CD14-positive monocyte (primary cell): ENCODE measurements at regions not wholly inside any gene's neighbourhood (a gene's known extent, or its start where the extent isn't known, plus 50 kb on each side); places are given as distances from the start of the nearest gene placed in this dataset.

Experiments used
- DNase-seq, 3 donors: peaks; one replicate each; pipeline ENCODE4 v3.0.0-alpha.2; 2011 to 2022
- H2AFZ ChIP-seq: 2 replicates; pipeline ENCODE4 v1.6.0; 2012; ENCODE audit warnings: mild to moderate bottlenecking, low read depth, low read length, inconsistent platforms; ENCODE audit not compliant: insufficient read depth, poor library complexity, severe bottlenecking
- H3K27ac ChIP-seq, 2 donors: 1 replicate in 1 of 2; 2 replicates in 1 of 2; pipeline ENCODE4 v1.5.1; 2012 to 2013; ENCODE audit warnings: low read length in 2 of 2, control low read depth in 1 of 2, inconsistent platforms in 1 of 2, low read depth in 1 of 2, mild to moderate bottlenecking in 1 of 2
- H3K27me3 ChIP-seq, 2 donors: one replicate each; pipeline versions ENCODE4 v1.6.0 to v1.6.1; 2011 to 2013; ENCODE audit warnings: low read length in 2 of 2; ENCODE audit not compliant: control insufficient read depth in 2 of 2, insufficient read depth in 2 of 2
- H3K36me3 ChIP-seq, 2 donors: replicated peaks in 1 of 2; 1 replicate in 1 of 2; 2 replicates in 1 of 2; pipeline versions ENCODE4 v1.5.1 to v1.6.1; 2012 to 2013; ENCODE audit warnings: low read length in 2 of 2, control low read depth in 1 of 2, inconsistent platforms in 1 of 2, mild to moderate bottlenecking in 1 of 2; ENCODE audit not compliant: insufficient read depth in 2 of 2, control insufficient read depth in 1 of 2
- H3K4me1 ChIP-seq, 2 donors: 1 replicate in 1 of 2; 2 replicates in 1 of 2; pipeline versions ENCODE4 v1.5.1 to v1.6.1; 2012 to 2013; ENCODE audit warnings: low read length in 2 of 2, control low read depth in 1 of 2, inconsistent platforms in 1 of 2, mild to moderate bottlenecking in 1 of 2, moderate library complexity in 1 of 2; ENCODE audit not compliant: insufficient read depth in 2 of 2, control insufficient read depth in 1 of 2
- H3K4me2 ChIP-seq: replicated peaks from 2 replicates; pipeline ENCODE3; 2012; ENCODE audit warnings: low read length, moderate library complexity, mild to moderate bottlenecking; ENCODE audit not compliant: poor library complexity, severe bottlenecking; ENCODE audit errors: extremely low read depth
- H3K4me3 ChIP-seq, 3 experiments: fragments of 200-600 bp in 1 of 3; sonication (generic) in 1 of 3; replicated peaks in 1 of 3; 1 replicate in 2 of 3; 2 replicates in 1 of 3; pipeline ENCODE4 v1.5.1; 2011 to 2013; ENCODE audit warnings: low read length in 3 of 3, mild to moderate bottlenecking in 3 of 3, control low read depth in 2 of 3, low read depth in 2 of 3, inconsistent platforms in 1 of 3, moderate library complexity in 1 of 3
- H3K79me2 ChIP-seq: 2 replicates; pipeline ENCODE4 v1.6.0; 2012; ENCODE audit warnings: mild to moderate bottlenecking, control low read depth, inconsistent platforms, low read length, moderate library complexity; ENCODE audit not compliant: insufficient read depth
- H3K9ac ChIP-seq: 2 replicates; pipeline ENCODE4 v1.6.0; 2017; ENCODE audit warnings: low read length, mild to moderate bottlenecking; ENCODE audit not compliant: insufficient read depth, poor library complexity, severe bottlenecking
- H3K9me3 ChIP-seq, 2 donors: replicated peaks in 1 of 2; 1 replicate in 1 of 2; 2 replicates in 1 of 2; pipeline versions ENCODE4 v1.5.1 to v1.6.1; 2012 to 2013; ENCODE audit warnings: low read length in 2 of 2, control low read depth in 1 of 2; ENCODE audit not compliant: control insufficient read depth in 1 of 2, insufficient read depth in 1 of 2
- H4K20me1 ChIP-seq: 2 replicates; pipeline ENCODE4 v1.6.0; 2012; ENCODE audit warnings: mild to moderate bottlenecking, low read length, control low read depth, moderate library complexity; ENCODE audit not compliant: insufficient read depth
- H3K27ac Mint-ChIP-seq, 7 donors: one replicate each; pipeline ENCODE4 v1.8.0; 2020; ENCODE audit warnings: mild to moderate bottlenecking in 7 of 7, mixed read lengths in 7 of 7, moderate library complexity in 6 of 7, inconsistent platforms in 2 of 7
- H3K27me3 Mint-ChIP-seq, 3 donors: one replicate each; pipeline ENCODE4 v1.8.0; 2021 to 2022; ENCODE audit warnings: low read depth in 3 of 3, mild to moderate bottlenecking in 3 of 3, mixed read lengths in 3 of 3, moderate library complexity in 3 of 3, inconsistent platforms in 1 of 3
- H3K36me3 Mint-ChIP-seq, 2 donors: one replicate each; pipeline ENCODE4 v1.8.0; 2020; ENCODE audit warnings: mixed read lengths in 2 of 2, inconsistent platforms in 1 of 2, mild to moderate bottlenecking in 1 of 2
- H3K4me1 Mint-ChIP-seq: one replicate; pipeline ENCODE4 v1.8.0; 2020; ENCODE audit warnings: mild to moderate bottlenecking, mixed read lengths
- H3K4me3 Mint-ChIP-seq, 2 donors: one replicate each; pipeline ENCODE4 v1.8.0; 2020; ENCODE audit warnings: mild to moderate bottlenecking in 2 of 2, mixed read lengths in 2 of 2, moderate library complexity in 1 of 2
- H3K9me3 Mint-ChIP-seq, 7 donors: one replicate each; pipeline ENCODE4 v1.8.0; 2020 to 2022; ENCODE audit warnings: mixed read lengths in 7 of 7, mild to moderate bottlenecking in 6 of 7, moderate library complexity in 6 of 7, inconsistent platforms in 2 of 7
- CTCF ChIP-seq: fragments of 200-600 bp; IDR thresholded peaks from one replicate; pipeline ENCODE4 v1.8.0; 2022; ENCODE audit warnings: antibody characterized with exemption, mild to moderate bottlenecking
- WGBS: methylation state at CpG from one replicate; pipeline ENCODE4 v1.1.5; 2013; ENCODE audit warnings: missing lambda C conversion rate; ENCODE audit not compliant: insufficient coverage; 5-methylcytosine and 5-hydroxymethylcytosine counted together
- intact Hi-C, 2 donors: fragments of 100-400 bp; cut with micrococcal nuclease; formaldehyde crosslinking; loops; one replicate each; pipeline versions ENCODE4 v1.15.0 to v1.15.1; 2023

GRCh38 chr7:69060516-69060915 is 537.8 kb upstream of the AUTS2 start:
- no peaks in the 10 kb centered on the region for H3K4me1 ChIP-seq
- no peak overlapping the region for H2AFZ ChIP-seq
- H3K79me2 ChIP-seq, result no peaks in the 10 kb centered on the region
- no peaks in the 10 kb centered on the region for H4K20me1 ChIP-seq
- Mint-ChIP-seq H3K27ac (no peak overlapping the region), H3K9me3 (peaks cover 2 to 18% (median 4%) of the 10 kb centered on the region in 7 donors), H3K4me1 (no peaks in the 10 kb centered on the region), H3K36me3 (no peaks in the 10 kb centered on the region), H3K27me3 (peaks cover 0 to 2% (median 0%) of the 10 kb centered on the region in 3 donors), H3K4me3 (no peak overlapping the region)
- peaks cover 33 to 34% of the 10 kb centered on the region in 2 donors for H3K9me3 ChIP-seq
- no peak overlapping the region for H3K4me2 ChIP-seq
- no peak for TF ChIP-seq CTCF
- H3K27me3 ChIP-seq, result no peaks in the 10 kb centered on the region
- H3K9ac ChIP-seq, result no peak overlapping the region
- no peak overlapping the region for H3K27ac ChIP-seq
- no peak for DNase-seq
- no peaks in the 10 kb centered on the region for H3K36me3 ChIP-seq
- WGBS, result 8% methylated on average over 1 of the region's 3 CpGs
- no peak overlapping the region for H3K4me3 ChIP-seq
- intact Hi-C loops, result no loop called here

- Histone ChIP-seq H3K36me3 (no peaks in the 10 kb centered on the region), H3K27ac (no peak overlapping the region), H3K9ac (no peak overlapping the region), H3K27me3 (no peaks in the 10 kb centered on the region), H3K4me2 (no peak overlapping the region), H3K4me3 (no peak overlapping the region), H3K9me3 (peaks cover 29 to 32% of the 10 kb centered on the region in 2 donors), H4K20me1 (no peaks in the 10 kb centered on the region), H2AFZ (no peak overlapping the region), H3K4me1 (no peaks in the 10 kb centered on the region), H3K79me2 (no peaks in the 10 kb centered on the region)
- Mint-ChIP-seq H3K36me3 (no peaks in the 10 kb centered on the region), H3K9me3 (peaks cover 3 to 18% (median 4%) of the 10 kb centered on the region in 7 donors), H3K27ac (no peak overlapping the region), H3K4me3 (no peak overlapping the region), H3K27me3 (peaks cover 0 to 2% (median 0%) of the 10 kb centered on the region in 3 donors), H3K4me1 (no peaks in the 10 kb centered on the region)
- no peak for TF ChIP-seq CTCF
- no peak for DNase-seq
- intact Hi-C loops, result no loop called here
- WGBS, result 99% methylated on average over 8 of the region's 20 CpGs
Observed at GRCh38 chr7:69062020-69062765, 536.1 kb upstream of the AUTS2 start.
